Transverse colon (tissue), 4 donors: ENCODE measurements at regions not wholly inside any gene's neighbourhood (a gene's known extent, or its start where the extent isn't known, plus 50 kb on each side); places are given as distances from the start of the nearest gene placed in this dataset.

ENCODE experiments used
- EP300 ChIP-seq: sonication (generic); formaldehyde crosslinking; IDR thresholded peaks from one replicate; pipeline ENCODE4 v1.6.1; 2017; ENCODE audit warnings: antibody characterized with exemption, low read depth
- POLR2AphosphoS5 ChIP-seq, 3 donors: sonication (generic); formaldehyde crosslinking; IDR thresholded peaks; one replicate each; pipeline ENCODE4 v1.6.1; 2016; ENCODE audit warnings: antibody characterized with exemption in 3 of 3
- TF ChIP-seq, protein P1 (sequence below), 5 experiments: fragments of 200-600 bp in 3 of 5; fragments of 450-650 bp in 2 of 5; sonication (generic) in 3 of 5; IDR thresholded peaks; 1 replicate in 2 of 5; 2 replicates in 3 of 5; pipeline ENCODE4 v1.5.1; 2016 to 2017; ENCODE audit warnings: antibody characterized with exemption in 5 of 5, inconsistent platforms in 3 of 5, mild to moderate bottlenecking in 2 of 5, moderate library complexity in 1 of 5

DNA sequence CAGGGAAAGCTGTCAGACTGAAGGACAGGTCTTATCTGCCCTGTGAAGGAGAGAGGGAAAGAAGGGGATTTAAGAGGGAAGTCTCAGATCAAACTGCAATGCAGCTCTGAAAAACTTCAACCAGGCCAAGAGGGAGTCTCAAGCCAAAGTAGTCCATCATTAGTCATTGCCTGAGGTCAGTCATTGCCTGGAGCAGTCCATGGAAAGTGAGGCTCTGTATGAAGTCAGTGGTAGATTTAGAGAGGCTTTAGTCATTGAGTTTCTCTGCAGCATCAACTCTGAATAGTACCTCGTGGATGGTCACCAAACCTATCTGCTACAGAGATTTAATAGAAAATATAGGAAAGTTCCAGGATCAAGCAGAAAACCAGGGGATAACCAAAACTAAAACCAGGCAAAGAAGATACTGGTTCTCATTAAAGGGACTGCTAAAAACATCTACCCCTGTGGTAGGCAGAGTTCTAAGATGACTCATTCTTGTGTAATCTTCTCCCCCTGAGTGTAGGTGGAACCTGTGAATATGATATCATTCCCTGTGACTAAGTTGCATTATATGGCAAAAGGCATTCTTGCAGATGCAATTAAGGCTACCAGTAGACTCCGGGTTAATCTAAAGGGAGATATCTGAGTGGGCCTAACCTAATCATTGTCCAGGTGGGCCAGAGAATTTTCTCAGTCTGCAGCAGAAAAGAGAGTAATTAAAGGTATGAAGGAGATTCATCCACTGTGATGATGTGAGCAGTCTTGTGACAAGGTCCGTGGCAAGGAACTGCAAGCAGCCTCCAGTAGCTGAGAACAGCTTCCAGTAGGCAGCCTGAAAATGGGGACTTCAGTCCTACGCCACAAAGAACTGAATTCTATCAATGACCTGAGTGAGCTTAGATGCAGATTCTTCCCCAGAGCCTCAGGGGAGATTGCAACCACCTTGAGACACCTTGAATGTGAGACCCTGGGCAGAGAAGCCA is 123.1 kb downstream of the GALC start:
- TF ChIP-seq, protein P1, sequence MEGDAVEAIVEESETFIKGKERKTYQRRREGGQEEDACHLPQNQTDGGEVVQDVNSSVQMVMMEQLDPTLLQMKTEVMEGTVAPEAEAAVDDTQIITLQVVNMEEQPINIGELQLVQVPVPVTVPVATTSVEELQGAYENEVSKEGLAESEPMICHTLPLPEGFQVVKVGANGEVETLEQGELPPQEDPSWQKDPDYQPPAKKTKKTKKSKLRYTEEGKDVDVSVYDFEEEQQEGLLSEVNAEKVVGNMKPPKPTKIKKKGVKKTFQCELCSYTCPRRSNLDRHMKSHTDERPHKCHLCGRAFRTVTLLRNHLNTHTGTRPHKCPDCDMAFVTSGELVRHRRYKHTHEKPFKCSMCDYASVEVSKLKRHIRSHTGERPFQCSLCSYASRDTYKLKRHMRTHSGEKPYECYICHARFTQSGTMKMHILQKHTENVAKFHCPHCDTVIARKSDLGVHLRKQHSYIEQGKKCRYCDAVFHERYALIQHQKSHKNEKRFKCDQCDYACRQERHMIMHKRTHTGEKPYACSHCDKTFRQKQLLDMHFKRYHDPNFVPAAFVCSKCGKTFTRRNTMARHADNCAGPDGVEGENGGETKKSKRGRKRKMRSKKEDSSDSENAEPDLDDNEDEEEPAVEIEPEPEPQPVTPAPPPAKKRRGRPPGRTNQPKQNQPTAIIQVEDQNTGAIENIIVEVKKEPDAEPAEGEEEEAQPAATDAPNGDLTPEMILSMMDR (IDR thresholded peaks at IDR 0.05), result no peak
- TF ChIP-seq POLR2AphosphoS5 (IDR thresholded peaks at IDR 0.05) (no peak), EP300 (no peak)
